AG09309 (cell line): ENCODE measurements at regions not wholly inside any gene's neighbourhood (a gene's known extent, or its start where the extent isn't known, plus 50 kb on each side); places are given as distances from the start of the nearest gene placed in this dataset.

Experiments
- DNase-seq: peaks from one replicate; pipeline ENCODE4 v3.0.0-alpha.2; 2010; ENCODE audit warnings: low read depth
- H3K4me3 ChIP-seq: 2 replicates; pipeline ENCODE4 v1.5.1; 2011; ENCODE audit warnings: mild to moderate bottlenecking, low read depth, low read length, moderate library complexity; ENCODE audit not compliant: control insufficient read depth
- TF ChIP-seq, protein P1 (sequence below): IDR thresholded peaks from 2 replicates; pipeline ENCODE4 v1.5.1; 2011; ENCODE audit warnings: mild to moderate bottlenecking, low read depth, low read length, inconsistent platforms; ENCODE audit not compliant: insufficient read depth, control insufficient read depth; ENCODE audit errors: missing control alignments

GRCh38 chr21:15560383-15561056 lies 169.3 kb upstream of the USP25 start:
- DNase-seq: no peak
- TF ChIP-seq, protein P1, sequence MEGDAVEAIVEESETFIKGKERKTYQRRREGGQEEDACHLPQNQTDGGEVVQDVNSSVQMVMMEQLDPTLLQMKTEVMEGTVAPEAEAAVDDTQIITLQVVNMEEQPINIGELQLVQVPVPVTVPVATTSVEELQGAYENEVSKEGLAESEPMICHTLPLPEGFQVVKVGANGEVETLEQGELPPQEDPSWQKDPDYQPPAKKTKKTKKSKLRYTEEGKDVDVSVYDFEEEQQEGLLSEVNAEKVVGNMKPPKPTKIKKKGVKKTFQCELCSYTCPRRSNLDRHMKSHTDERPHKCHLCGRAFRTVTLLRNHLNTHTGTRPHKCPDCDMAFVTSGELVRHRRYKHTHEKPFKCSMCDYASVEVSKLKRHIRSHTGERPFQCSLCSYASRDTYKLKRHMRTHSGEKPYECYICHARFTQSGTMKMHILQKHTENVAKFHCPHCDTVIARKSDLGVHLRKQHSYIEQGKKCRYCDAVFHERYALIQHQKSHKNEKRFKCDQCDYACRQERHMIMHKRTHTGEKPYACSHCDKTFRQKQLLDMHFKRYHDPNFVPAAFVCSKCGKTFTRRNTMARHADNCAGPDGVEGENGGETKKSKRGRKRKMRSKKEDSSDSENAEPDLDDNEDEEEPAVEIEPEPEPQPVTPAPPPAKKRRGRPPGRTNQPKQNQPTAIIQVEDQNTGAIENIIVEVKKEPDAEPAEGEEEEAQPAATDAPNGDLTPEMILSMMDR: no peak
- H3K4me3 ChIP-seq: no peak overlapping the region

GRCh38 chr21:15562748-15563147 lies 167.0 kb upstream of the USP25 start:
- H3K4me3 ChIP-seq: no peak overlapping the region

GRCh38 chr21:15564907-15565306 lies 164.9 kb upstream of the USP25 start:
- no peak overlapping the region for H3K4me3 ChIP-seq
- no peak for DNase-seq
- TF ChIP-seq, protein P1: no peak

More at GRCh38 chr21:15562748-15563147, 167.0 kb upstream of the USP25 start:
- no peak for DNase-seq
- TF ChIP-seq, protein P1: no peak

DNA sequence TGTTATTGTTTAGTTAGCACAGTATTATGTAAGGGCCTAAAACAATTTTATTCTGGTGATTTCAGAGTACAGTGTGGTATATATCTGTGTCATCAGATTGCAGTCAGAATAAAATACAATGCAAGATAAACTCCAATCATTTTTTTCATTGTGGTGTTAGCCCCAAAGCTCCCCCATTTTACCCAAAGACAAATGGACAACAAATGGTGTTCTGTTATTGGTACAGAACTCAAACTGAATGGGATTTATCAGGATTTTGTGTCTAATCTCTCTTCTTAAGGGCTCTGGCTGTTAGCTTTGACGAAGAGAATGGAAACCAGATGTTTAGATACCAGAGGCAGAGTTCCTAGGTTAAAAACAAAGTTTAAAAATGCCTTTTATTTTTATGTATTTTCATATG lies 163.1 kb upstream of the USP25 start:
- no peak for DNase-seq
- TF ChIP-seq, protein P1: no peak
- no peak overlapping the region for H3K4me3 ChIP-seq

DNA sequence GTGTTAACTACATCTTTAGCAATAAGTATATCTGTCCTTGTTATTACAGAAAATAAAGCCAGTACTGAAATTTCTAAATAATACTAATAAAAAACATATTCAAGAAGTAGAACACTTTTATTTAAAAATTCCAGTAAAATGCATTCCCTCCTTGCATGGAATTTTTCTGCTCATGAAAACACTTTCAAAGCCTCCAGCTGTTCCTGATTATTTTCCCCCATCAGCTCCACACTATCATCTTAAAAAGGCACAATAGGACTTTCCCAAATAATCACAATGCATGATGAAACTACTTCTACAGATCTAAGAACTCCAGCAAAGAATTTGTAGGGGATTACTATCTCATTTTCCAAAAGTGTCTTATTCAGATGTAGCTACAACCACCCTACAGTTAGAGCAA lies 162.6 kb upstream of the USP25 start:
- DNase-seq: no peak
- no peak overlapping the region for H3K4me3 ChIP-seq

DNA sequence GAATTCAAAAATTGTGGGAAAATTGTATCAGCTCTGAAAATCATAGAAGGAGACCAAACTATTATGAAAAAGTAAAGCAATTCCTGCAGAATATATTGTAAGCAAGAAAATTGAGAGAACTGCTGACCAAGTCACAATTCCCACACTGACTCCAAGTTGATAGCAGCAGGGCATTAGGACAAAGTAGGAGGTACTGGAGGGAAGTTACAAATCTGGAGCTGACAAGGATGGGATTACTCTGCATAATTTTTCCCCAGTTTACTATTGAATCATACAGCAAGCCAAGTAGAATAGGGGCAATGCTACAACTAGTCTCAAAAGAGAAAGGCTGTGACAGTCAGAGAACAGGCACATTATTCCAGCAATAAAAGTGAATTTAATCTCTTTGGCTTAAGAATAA lies 161.3 kb upstream of the USP25 start:
- H3K4me3 ChIP-seq: no peak overlapping the region
- TF ChIP-seq, protein P1: no peak
- no peak for DNase-seq

More for the DNA sequence above, 162.6 kb upstream of the USP25 start:
- TF ChIP-seq, protein P1: no peak
